AG10803 (cell line): ENCODE measurements at regions not wholly inside any gene's neighbourhood (a gene's known extent, or its start where the extent isn't known, plus 50 kb on each side); places are given as distances from the start of the nearest gene placed in this dataset.
"Not testable (repeated sequence)": the region's sequence is repeated elsewhere in the genome, so short reads cannot be mapped to it uniquely, and the experiment has no call there.

Experiments
- DNase-seq: peaks from one replicate; pipeline ENCODE4 v3.0.0; 2010; ENCODE audit warnings: low read depth
- H3K4me3 ChIP-seq: 2 replicates; pipeline ENCODE4 v1.5.1; 2011; ENCODE audit warnings: mild to moderate bottlenecking, low read length, control low read depth
- CTCF ChIP-seq: conservative IDR thresholded peaks from 2 replicates; pipeline ENCODE4 v1.5.1; 2011; ENCODE audit warnings: mild to moderate bottlenecking, low read length, control low read depth, inconsistent platforms

GRCh38 chr15:75779504-75779903 is 63.7 kb upstream of the UBE2Q2 start:
- TF ChIP-seq CTCF, result no peak
- H3K4me3 ChIP-seq, result no peak overlapping the region
- no peak for DNase-seq

- DNase-seq, result peak; percentile 52
- not testable (repeated sequence) for H3K4me3 ChIP-seq
Measured at GRCh38 chr15:75776871-75777610, 64.4 kb upstream of the CSPG4 start.

DNA sequence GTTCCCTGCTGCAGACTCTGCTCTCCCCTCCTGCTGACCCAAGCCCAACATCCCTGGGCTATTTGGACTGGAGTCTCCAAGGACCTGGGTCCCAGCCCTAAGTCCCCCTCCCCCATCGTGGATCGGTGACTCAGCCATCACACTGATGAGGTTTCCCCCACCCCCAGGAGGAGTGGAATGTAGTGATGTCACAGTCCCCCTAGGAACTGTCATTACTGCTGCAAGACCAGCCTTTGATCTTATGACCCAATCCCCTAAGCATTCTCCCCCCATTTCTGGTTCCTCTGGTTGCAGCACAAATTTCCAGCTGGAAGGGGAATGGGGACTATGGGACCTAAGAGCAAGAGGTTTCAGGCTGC is 63.4 kb upstream of the CSPG4 start:
- DNase-seq, result peak; percentile 75
- H3K4me3 ChIP-seq, result no peak overlapping the region
- TF ChIP-seq CTCF, result no peak

DNA sequence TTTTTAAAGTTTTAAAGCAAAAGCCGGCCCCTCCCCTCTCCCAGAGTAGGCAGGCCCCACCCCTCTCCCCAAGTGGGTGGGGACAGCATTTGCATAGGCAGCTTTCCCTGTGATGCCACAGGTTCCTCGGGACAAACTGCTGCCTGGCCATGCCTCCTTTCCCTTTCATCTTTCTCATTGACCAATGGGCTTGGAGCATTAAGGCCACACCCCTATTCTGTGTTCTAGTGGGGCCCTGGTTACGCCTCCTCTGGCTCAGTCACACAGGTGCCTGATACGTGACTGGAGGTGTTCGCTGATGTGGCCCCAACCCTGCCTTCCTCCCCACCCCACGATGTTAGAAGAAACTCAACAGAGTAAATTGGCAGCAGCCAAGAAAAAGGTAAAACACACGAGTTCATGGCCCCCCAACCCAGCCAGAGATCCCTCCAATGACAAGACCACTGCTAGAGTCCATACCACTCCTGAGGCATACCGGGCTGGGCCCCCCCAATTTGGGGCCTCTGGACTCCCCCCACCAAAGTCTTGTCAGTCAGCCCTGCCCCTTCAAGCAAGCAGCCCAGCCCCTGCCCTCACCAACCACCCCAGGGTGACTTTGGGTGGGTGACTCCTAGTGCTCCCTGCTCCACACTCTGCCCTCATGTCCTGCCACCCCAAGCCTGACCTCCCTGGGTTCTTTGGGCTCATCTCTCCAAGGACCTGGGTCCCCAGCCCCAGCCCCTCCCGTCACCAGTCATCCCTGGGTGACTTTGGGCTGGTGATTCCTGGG is 62.8 kb upstream of the CSPG4 start:
- no peak for TF ChIP-seq CTCF
- H3K4me3 ChIP-seq, result no peak overlapping the region
- DNase-seq, result no peak

DNA sequence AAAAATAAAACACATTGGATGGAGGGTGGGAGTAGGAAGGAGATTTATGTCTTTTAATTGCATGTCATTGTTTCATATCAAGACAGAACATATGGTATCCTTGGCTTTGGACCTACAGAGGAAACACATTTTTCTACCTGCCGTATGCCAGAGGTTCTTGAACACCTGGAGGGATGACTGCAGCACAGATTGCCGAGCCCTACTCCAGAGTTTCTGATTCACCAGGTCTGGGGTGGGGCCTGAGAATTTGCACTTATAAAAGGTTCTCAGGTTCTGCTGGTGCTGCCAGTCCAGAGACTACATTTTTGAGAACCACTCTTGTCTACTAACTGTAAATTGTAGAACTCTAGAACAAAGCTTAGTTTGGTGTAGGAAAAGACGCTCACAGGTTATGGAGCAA is 61.3 kb upstream of the CSPG4 start:
- H3K4me3 ChIP-seq, DNase-seq: not testable (repeated sequence)

GRCh38 chr15:75771054-75771453 is 58.4 kb upstream of the CSPG4 start:
- not testable (repeated sequence) for DNase-seq, H3K4me3 ChIP-seq

- TF ChIP-seq CTCF, result no peak
- DNase-seq, result no peak
- H3K4me3 ChIP-seq, result no peak overlapping the region
Measured at GRCh38 chr15:75770131-75770530, 57.5 kb upstream of the CSPG4 start.

DNA sequence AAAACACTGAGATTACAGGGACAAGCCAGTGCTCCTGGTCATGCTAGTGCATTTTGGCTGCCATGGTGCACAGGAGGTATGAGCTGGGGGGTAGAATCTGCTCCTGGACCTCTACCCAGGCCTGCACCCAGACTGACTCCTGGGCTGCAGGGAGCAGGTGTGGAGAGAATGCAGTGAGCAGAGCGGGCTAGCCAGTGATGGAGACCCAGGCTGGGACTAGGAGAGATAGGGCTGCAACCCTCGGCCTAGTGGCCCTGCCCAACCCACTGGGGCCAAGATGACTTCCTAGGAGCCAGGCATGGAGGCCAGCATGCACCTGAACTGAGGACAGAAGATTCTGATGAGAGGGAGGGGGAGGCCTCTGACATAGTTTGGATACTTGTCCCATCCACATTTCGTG is 55.9 kb upstream of the CSPG4 start:
- not testable (repeated sequence) for DNase-seq

GRCh38 chr15:75765551-75766305 is 53.1 kb upstream of the CSPG4 start:
- H3K4me3 ChIP-seq, DNase-seq: not testable (repeated sequence)

More for the DNA sequence above, 55.9 kb upstream of the CSPG4 start:
- not testable (repeated sequence) for H3K4me3 ChIP-seq

GRCh38 chr15:75764845-75765550 is 52.4 kb upstream of the CSPG4 start:
- not testable (repeated sequence) for DNase-seq

DNA sequence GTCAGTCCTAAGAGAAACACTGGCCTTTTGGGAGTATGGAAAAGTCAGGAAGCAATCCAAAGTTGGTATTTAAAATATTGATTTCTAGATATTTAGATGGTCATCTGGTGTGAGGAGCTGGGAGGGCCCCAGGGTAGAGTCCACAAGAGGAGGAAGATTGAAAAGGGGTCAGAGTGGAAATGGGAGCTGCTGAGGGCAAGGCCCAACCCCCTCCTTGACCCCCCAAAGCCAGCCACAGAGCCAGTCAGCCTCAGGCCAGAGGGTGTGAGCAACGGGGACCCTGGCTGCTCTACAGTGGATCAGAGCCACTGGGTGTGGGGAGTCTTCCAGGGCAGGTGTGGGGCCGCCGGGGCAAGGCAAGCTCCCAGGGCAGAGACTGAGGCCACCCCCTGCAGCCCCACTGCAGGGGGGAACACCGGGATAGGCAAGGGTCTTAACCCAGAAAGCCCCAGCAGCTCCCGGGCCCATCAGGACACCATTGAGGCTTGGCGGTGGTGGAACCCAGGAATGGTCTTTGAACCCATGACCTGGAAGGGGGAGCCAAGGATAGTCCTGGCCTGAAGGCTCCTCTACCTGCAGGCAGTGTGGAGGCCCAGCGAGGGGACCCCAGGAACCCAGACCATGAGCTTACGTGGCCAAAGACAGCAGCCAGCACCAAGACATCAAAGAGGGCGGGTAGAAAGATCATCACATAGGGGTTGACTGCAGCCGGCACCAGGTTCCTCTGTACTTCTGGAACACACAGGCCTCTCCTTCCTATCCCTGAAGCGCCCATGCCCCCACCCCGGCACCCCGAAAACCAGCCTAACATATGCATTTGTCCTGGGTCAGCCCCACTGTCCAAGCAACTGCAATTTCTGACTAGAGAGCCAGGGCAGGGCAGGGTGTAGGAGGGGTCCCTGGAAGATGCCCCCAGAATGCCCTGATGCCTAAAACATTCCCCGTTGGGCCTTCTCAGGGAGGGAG is 51.3 kb upstream of the CSPG4 start:
- not testable (repeated sequence) for H3K4me3 ChIP-seq, DNase-seq

More at GRCh38 chr15:75764845-75765550, 52.4 kb upstream of the CSPG4 start:
- not testable (repeated sequence) for H3K4me3 ChIP-seq
